IMR-90 (cell line): ENCODE measurements at regions not wholly inside any gene's neighbourhood (a gene's known extent, or its start where the extent isn't known, plus 50 kb on each side); places are given as distances from the start of the nearest gene placed in this dataset.

Experiments used
- ATAC-seq: fragments of 200-7000 bp; cut with Tn5 transposase; 2 replicates; pipeline ENCODE4 v1.9.1; 2020; ENCODE audit warnings: low read depth, mild to moderate bottlenecking, moderate library complexity
- BruUV-seq: library from RNA; stranded (reverse); fragments of 400-500 nt; replicated peaks from 2 replicates; lab custom pipeline; 2021; lab: Mats Ljungman, UMichigan
- CTCF ChIA-PET: fragments of 300-600 bp; formaldehyde crosslinking; extraction: SDS; loops from one replicate; lab custom pipeline; 2021; ENCODE audit warnings: antibody characterized with exemption; lab: Yijun Ruan, JAX
- POLR2A ChIA-PET: fragments of 300-600 bp; sonication (Branson Sonifier 250); formaldehyde crosslinking; loops from one replicate; lab custom pipeline; 2022; ENCODE audit warnings: antibody characterized with exemption; ENCODE audit not compliant: unreplicated experiment; lab: Charles Lee
- DNase-seq: peaks from one replicate; pipeline ENCODE4 v3.0.0; 2013
- H2AFZ ChIP-seq: replicated peaks from 2 replicates; pipeline ENCODE3; 2013; ENCODE audit warnings: low read length, mild to moderate bottlenecking; ENCODE audit not compliant: poor library complexity
- H2AK5ac ChIP-seq: 2 replicates; pipeline ENCODE4 v1.6.1; 2013; ENCODE audit warnings: low read depth, low read length, inconsistent platforms
- H2AK9ac ChIP-seq: replicated peaks from 2 replicates; pipeline ENCODE3; 2013; ENCODE audit warnings: mild to moderate bottlenecking, low read depth, low read length, moderate library complexity; ENCODE audit not compliant: poor library complexity
- H2BK120ac ChIP-seq: 2 replicates; pipeline ENCODE4 v1.6.1; 2013; ENCODE audit warnings: low read depth, low read length, inconsistent platforms
- H2BK15ac ChIP-seq: 3 replicates; pipeline ENCODE4 v1.6.1; 2013; ENCODE audit warnings: low read depth, low read length, inconsistent platforms
- H2BK20ac ChIP-seq: 2 replicates; pipeline ENCODE4 v1.6.1; 2013; ENCODE audit warnings: low read depth, mild to moderate bottlenecking, inconsistent platforms, low read length, moderate library complexity
- H2BK5ac ChIP-seq: 2 replicates; pipeline ENCODE4 v1.6.1; 2013; ENCODE audit warnings: mild to moderate bottlenecking, low read depth, low read length, inconsistent platforms; ENCODE audit not compliant: poor library complexity, severe bottlenecking
- H3K14ac ChIP-seq: replicated peaks from 2 replicates; pipeline ENCODE4 v1.6.1; 2013; ENCODE audit warnings: low read depth, low read length, inconsistent platforms
- H3K18ac ChIP-seq: 2 replicates; pipeline ENCODE4 v1.6.1; 2013; ENCODE audit warnings: low read depth, low read length, control low read depth
- H3K23ac ChIP-seq: 2 replicates; pipeline ENCODE4 v1.6.1; 2013; ENCODE audit warnings: low read depth, low read length, inconsistent platforms
- H3K27ac ChIP-seq: 2 replicates; pipeline ENCODE4 v1.5.1; 2013; ENCODE audit warnings: mild to moderate bottlenecking, control low read depth, low read length; ENCODE audit not compliant: insufficient read depth
- H3K27me3 ChIP-seq: 2 replicates; pipeline ENCODE4 v1.6.1; 2013; ENCODE audit warnings: low read length; ENCODE audit not compliant: control insufficient read depth, insufficient read depth
- H3K36me3 ChIP-seq: 2 replicates; pipeline ENCODE4 v1.6.1; 2013; ENCODE audit warnings: low read length, mixed read lengths; ENCODE audit not compliant: control insufficient read depth, insufficient read depth
- H3K4ac ChIP-seq: 2 replicates; pipeline ENCODE4 v1.6.1; 2013; ENCODE audit warnings: low read depth, low read length, inconsistent platforms
- H3K4me1 ChIP-seq: 2 replicates; pipeline ENCODE4 v1.6.1; 2013; ENCODE audit warnings: low read length, mixed read lengths; ENCODE audit not compliant: control insufficient read depth, insufficient read depth
- H3K4me2 ChIP-seq: 2 replicates; pipeline ENCODE4 v1.6.1; 2013; ENCODE audit warnings: low read depth, mild to moderate bottlenecking, control low read depth, low read length, moderate library complexity
- H3K4me3 ChIP-seq: 2 replicates; pipeline ENCODE4 v1.5.1; 2013; ENCODE audit warnings: low read depth, mild to moderate bottlenecking, control low read depth, low read length, moderate library complexity; ENCODE audit not compliant: insufficient read depth
- H3K56ac ChIP-seq: 2 replicates; pipeline ENCODE4 v1.6.1; 2013; ENCODE audit warnings: low read length, inconsistent platforms; ENCODE audit not compliant: insufficient read depth; ENCODE audit errors: extremely low read depth
- H3K79me1 ChIP-seq, 2 experiments: 2 replicates each; pipeline ENCODE4 v1.6.1; 2013; ENCODE audit warnings: low read length in 2 of 2, inconsistent platforms in 1 of 2, low read depth in 1 of 2
- H3K9ac ChIP-seq: 2 replicates; pipeline ENCODE4 v1.6.1; 2013; ENCODE audit warnings: low read depth, low read length, control low read depth
- H3K9me1 ChIP-seq: 2 replicates; pipeline ENCODE4 v1.6.1; 2013; ENCODE audit warnings: low read length, inconsistent platforms; ENCODE audit not compliant: insufficient read depth
- H3K9me3 ChIP-seq: 2 replicates; pipeline ENCODE4 v1.6.1; 2013; ENCODE audit warnings: low read length; ENCODE audit not compliant: control insufficient read depth, insufficient read depth
- H4K20me1 ChIP-seq: 2 replicates; pipeline ENCODE4 v1.6.1; 2013; ENCODE audit warnings: low read length, inconsistent platforms; ENCODE audit not compliant: insufficient read depth
- H4K5ac ChIP-seq: 2 replicates; pipeline ENCODE4 v1.6.1; 2013; ENCODE audit warnings: mild to moderate bottlenecking, low read depth, low read length, control low read depth
- H4K8ac ChIP-seq, 2 experiments: 2 replicates each; pipeline ENCODE4 v1.6.1; 2013; ENCODE audit warnings: low read depth in 2 of 2, low read length in 2 of 2, control low read depth in 1 of 2, inconsistent platforms in 1 of 2
- H4K91ac ChIP-seq: 2 replicates; pipeline ENCODE4 v1.6.1; 2013; ENCODE audit warnings: low read depth, low read length, inconsistent platforms; ENCODE audit not compliant: insufficient read depth
- CTCF ChIP-seq: conservative IDR thresholded peaks from 2 replicates; pipeline ENCODE4 v1.5.1; 2012; ENCODE audit warnings: mild to moderate bottlenecking, low read depth, low read length, improper control_type of control experiment
- ELK1 ChIP-seq: fragments of 150-350 bp; IDR thresholded peaks from 2 replicates; pipeline ENCODE4 v1.6.1; 2016; ENCODE audit warnings: low read depth, mild to moderate bottlenecking, low read length, moderate library complexity, borderline replicate concordance
- NFE2L2 ChIP-seq: fragments of 150-350 bp; IDR thresholded peaks from 2 replicates; pipeline ENCODE4 v1.6.1; 2016; ENCODE audit warnings: low read depth, mild to moderate bottlenecking, low read length
- RCOR1 ChIP-seq: IDR thresholded peaks from 2 replicates; pipeline ENCODE4 v1.6.1; 2012; ENCODE audit warnings: mild to moderate bottlenecking, low read length, improper control_type of control experiment; ENCODE audit not compliant: insufficient replicate concordance
- RFX5 ChIP-seq: IDR thresholded peaks from 2 replicates; pipeline ENCODE4 v1.8.0; 2012; ENCODE audit warnings: low read depth, mild to moderate bottlenecking, low read length, moderate library complexity
- dilution Hi-C: fragments of 300-500 bp; cut with HindIII; formaldehyde crosslinking; loops from one replicate; pipeline ENCODE4 v1.14.3; 2018; ENCODE audit warnings: low sequenced_read_pairs; ENCODE audit not compliant: unreplicated experiment
- in situ Hi-C: fragments of 300-500 bp; cut with MboI; formaldehyde crosslinking; loops from 3 replicates; pipeline ENCODE4 v1.14.3; 2019; ENCODE audit warnings: low sequenced_read_pairs, inconsistent platforms, mixed read lengths
- intact Hi-C: fragments of 100-400 bp; cut with micrococcal nuclease; formaldehyde crosslinking; loops from 2 replicates; pipeline ENCODE4 v1.10.0; 2022

GRCh38 chr21:21788591-21788990 lies 790.4 kb downstream of the NCAM2 start:
- ATAC-seq (no peak), DNase-seq (no peak)
- no peak overlapping the region for H2BK15ac ChIP-seq
- intact Hi-C loops = no loop called here
- H2BK20ac ChIP-seq = no peak overlapping the region
- H3K79me1 ChIP-seq = no peaks in the 10 kb centered on the region
- no peak overlapping the region for H3K56ac ChIP-seq
- no peak overlapping the region for H3K27ac ChIP-seq
- H3K9me3 ChIP-seq = no peaks in the 10 kb centered on the region
- no peak overlapping the region for H4K8ac ChIP-seq
- dilution Hi-C loops = no loop called here
- H2BK5ac ChIP-seq = no peak overlapping the region
- no peak overlapping the region for H3K23ac ChIP-seq
- no peaks in the 10 kb centered on the region for H3K9me1 ChIP-seq
- H3K9ac ChIP-seq = no peak overlapping the region
- H2AK9ac ChIP-seq = no peak overlapping the region
- no peaks in the 10 kb centered on the region for H3K4me1 ChIP-seq
- no peaks in the 10 kb centered on the region for H3K27me3 ChIP-seq
- no peak overlapping the region for H4K91ac ChIP-seq
- in situ Hi-C loops = no loop called here
- H4K20me1 ChIP-seq = no peaks in the 10 kb centered on the region
- H3K14ac ChIP-seq = no peak overlapping the region
- ChIA-PET CTCF (no interaction called here), POLR2A (no interaction called here)
- H3K4me2 ChIP-seq = no peak overlapping the region
- H3K4ac ChIP-seq = no peak overlapping the region
- H2AFZ ChIP-seq = no peak overlapping the region
- no peak overlapping the region for H3K18ac ChIP-seq
- no TSS peak for BruUV-seq
- no peak overlapping the region for H3K4me3 ChIP-seq
- no peaks in the 10 kb centered on the region for H3K36me3 ChIP-seq
- TF ChIP-seq ELK1 = no peak
- no peak for TF ChIP-seq NFE2L2
- TF ChIP-seq RFX5 = no peak
- TF ChIP-seq RCOR1 = no peak
- TF ChIP-seq CTCF = no peak
- H2AK5ac ChIP-seq = no peak overlapping the region
- no peak overlapping the region for H2BK120ac ChIP-seq
- H4K5ac ChIP-seq = no peak overlapping the region
